GM18867 (cell line): ENCODE measurements at regions not wholly inside any gene's neighbourhood (a gene's known extent, or its start where the extent isn't known, plus 50 kb on each side); places are given as distances from the start of the nearest gene placed in this dataset.

Experiments
- ATAC-seq: cut with Tn5 transposase; IDR thresholded peaks from one replicate; pipeline ENCODE4 v1.9.1; 2021; ENCODE audit warnings: mild to moderate bottlenecking, moderate library complexity; ENCODE audit not compliant: unreplicated experiment

GRCh38 chr17:36885153-36885735, 52.0 kb upstream of the LHX1 start:
- ATAC-seq = no peak

DNA sequence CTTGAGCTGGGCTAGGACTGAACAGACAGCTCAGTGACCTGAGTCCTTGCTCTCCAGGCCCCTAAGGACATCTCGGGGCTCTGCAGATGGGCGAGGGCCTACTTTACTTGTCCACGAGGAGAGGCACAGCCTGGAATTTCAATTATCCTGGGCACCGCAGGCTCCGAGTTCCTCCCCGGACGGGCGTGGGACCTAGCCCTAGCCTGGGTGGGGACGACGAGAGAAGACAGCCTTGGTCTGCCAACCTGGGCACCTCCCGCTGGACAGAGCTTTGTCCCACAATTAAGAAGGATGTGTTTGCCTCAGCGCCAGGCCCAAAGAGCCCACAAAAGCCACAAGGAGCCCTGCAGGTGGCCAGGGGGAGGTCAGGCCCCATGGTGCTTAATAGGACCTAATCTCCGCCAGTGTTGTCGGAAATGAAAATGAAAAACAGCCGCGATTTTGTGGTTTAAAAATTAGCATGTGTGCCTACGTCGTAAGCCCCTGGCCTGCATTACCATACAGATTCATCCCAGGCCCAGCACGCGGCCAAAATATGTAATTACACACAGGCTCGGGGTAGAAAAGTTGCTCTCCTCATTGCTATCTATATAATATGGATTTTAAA, 51.4 kb upstream of the LHX1 start:
- ATAC-seq = no peak
